Fibroblast of mammary gland (primary cell): ENCODE measurements at regions not wholly inside any gene's neighbourhood (a gene's known extent, or its start where the extent isn't known, plus 50 kb on each side); places are given as distances from the start of the nearest gene placed in this dataset.

Experiments
- DNase-seq: peaks from one replicate; pipeline ENCODE4 v3.0.0-alpha.2; 2010; ENCODE audit warnings: low read depth
- H3K4me3 ChIP-seq: 2 replicates; pipeline ENCODE4 v1.5.1; 2011; ENCODE audit warnings: low read depth, mild to moderate bottlenecking, low read length, moderate library complexity; ENCODE audit not compliant: control insufficient read depth
- TF ChIP-seq, protein P1 (sequence below): conservative IDR thresholded peaks from 2 replicates; pipeline ENCODE4 v1.5.1; 2011; ENCODE audit warnings: low read depth, low read length, inconsistent platforms; ENCODE audit not compliant: control insufficient read depth, insufficient read depth

GRCh38 chr15:97114900-97115760 is 784.6 kb downstream of the NR2F2 start:
- H3K4me3 ChIP-seq = no peak overlapping the region
- TF ChIP-seq, protein P1, sequence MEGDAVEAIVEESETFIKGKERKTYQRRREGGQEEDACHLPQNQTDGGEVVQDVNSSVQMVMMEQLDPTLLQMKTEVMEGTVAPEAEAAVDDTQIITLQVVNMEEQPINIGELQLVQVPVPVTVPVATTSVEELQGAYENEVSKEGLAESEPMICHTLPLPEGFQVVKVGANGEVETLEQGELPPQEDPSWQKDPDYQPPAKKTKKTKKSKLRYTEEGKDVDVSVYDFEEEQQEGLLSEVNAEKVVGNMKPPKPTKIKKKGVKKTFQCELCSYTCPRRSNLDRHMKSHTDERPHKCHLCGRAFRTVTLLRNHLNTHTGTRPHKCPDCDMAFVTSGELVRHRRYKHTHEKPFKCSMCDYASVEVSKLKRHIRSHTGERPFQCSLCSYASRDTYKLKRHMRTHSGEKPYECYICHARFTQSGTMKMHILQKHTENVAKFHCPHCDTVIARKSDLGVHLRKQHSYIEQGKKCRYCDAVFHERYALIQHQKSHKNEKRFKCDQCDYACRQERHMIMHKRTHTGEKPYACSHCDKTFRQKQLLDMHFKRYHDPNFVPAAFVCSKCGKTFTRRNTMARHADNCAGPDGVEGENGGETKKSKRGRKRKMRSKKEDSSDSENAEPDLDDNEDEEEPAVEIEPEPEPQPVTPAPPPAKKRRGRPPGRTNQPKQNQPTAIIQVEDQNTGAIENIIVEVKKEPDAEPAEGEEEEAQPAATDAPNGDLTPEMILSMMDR = no peak
- DNase-seq = no peak

GRCh38 chr15:97115761-97116070 is 785.2 kb downstream of the NR2F2 start:
- no peak for DNase-seq
- TF ChIP-seq, protein P1 = no peak
- H3K4me3 ChIP-seq = no peak overlapping the region

DNA sequence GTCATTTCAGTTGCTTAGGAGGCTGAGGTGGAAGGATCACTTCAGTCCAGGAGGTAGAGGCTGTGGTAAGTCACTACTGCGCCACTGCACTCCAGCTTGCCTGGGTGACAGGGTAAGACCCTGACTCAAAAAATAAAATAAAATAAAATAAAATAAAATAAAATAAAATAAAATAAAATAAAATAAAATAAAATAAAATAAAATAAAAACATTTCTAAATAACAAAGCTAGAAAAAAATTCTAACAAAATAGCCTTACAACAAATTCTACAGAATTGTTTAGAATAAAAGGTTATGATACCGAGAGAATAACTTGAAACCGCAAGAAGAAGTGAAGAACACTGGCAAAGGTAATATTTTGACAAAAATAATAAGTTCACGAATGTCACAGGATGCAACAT is 794.3 kb downstream of the NR2F2 start:
- no peak for DNase-seq
- TF ChIP-seq, protein P1 = no peak
- no peak overlapping the region for H3K4me3 ChIP-seq

GRCh38 chr15:97126553-97127233 is 796.2 kb downstream of the NR2F2 start:
- DNase-seq = no peak
- no peak overlapping the region for H3K4me3 ChIP-seq
- TF ChIP-seq, protein P1 = no peak

GRCh38 chr15:97129674-97130073 is 799.2 kb downstream of the NR2F2 start:
- DNase-seq = no peak
- H3K4me3 ChIP-seq = no peak overlapping the region
- TF ChIP-seq, protein P1 = no peak

GRCh38 chr15:97140216-97140615 is 809.7 kb downstream of the NR2F2 start:
- no peak for DNase-seq
- TF ChIP-seq, protein P1 = no peak
- H3K4me3 ChIP-seq = no peak overlapping the region
